Kasumi-1 (cell line): ENCODE measurements at regions not wholly inside any gene's neighbourhood (a gene's known extent, or its start where the extent isn't known, plus 50 kb on each side); places are given as distances from the start of the nearest gene placed in this dataset.
"Not testable (repeated sequence)": the region's sequence is repeated elsewhere in the genome, so short reads cannot be mapped to it uniquely, and the experiment has no call there.

Experiments used
- DNase-seq, 2 experiments: peaks; one replicate each; lab custom pipeline; 2025; lab: John Stamatoyannopoulos, UW

- no peak for DNase-seq
Observed at GRCh38 chr6:68059261-68059660, 575.8 kb upstream of the ADGRB3 start.

GRCh38 chr6:68056596-68056995, 578.5 kb upstream of the ADGRB3 start:
- not testable (repeated sequence) for DNase-seq

- no peak for DNase-seq
Observed at GRCh38 chr6:68054756-68055155, 580.3 kb upstream of the ADGRB3 start.

- no peak for DNase-seq
Observed at GRCh38 chr6:68053805-68054373, 581.2 kb upstream of the ADGRB3 start.

DNA sequence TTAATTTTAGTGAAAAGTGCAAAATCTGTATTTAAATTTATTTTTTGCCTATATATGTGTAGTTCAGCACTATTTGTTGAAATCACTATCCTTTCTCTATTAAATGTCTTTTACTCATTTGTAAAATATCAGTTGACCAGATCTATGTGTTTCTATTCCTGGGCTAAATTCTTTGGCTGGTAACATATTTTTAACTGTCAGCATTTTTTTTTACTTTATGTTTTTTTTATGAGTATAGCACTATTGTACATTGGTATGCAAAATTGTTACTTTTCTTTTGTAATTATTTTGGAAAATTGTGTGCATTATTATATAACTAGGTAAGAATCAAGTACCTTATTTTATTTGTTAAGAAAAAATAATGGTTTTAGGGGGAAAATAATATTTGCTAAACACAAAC, 582.8 kb upstream of the ADGRB3 start:
- DNase-seq, result no peak

- no peak for DNase-seq
Observed at GRCh38 chr6:68049562-68049961, 585.5 kb upstream of the ADGRB3 start.

- no peak for DNase-seq
Observed at GRCh38 chr6:68046756-68047155, 588.3 kb upstream of the ADGRB3 start.

DNA sequence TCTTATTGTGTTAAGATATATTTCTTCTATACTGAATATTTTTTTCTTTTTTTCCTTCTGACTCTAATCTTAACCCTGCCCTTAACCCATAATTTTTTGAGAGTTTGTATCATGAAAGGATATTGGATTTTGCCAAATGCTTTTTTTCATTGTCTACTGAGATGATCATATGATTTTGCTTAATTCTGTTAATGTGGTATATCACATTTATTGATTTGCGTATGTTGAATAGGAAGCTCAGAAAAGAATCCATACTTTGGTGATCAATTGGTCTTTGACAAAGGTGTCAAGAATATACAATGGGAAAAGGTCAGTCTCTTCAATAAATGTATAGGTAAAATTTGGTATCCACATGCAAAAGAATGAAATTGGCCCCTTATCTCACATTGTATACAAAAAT, 588.8 kb upstream of the ADGRB3 start:
- DNase-seq, result no peak

DNA sequence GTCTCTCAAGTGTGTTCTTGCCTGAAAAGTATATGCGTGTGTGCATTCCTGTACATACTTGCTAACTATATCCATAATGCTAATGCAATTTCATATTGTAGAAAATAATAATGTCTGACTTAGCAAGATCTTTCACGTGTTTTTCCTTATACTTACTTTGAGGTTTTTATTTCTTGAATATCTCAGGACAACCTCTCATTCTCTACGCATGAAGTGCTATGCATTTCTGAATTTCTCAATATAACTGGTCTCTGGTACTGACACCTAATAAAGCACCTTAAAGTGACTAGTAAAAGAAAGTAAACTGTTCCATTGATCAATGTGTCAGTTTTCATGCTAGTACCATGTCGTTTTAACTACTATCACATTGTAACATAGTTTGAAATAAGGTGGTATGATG, 589.9 kb upstream of the ADGRB3 start:
- DNase-seq, result no peak

DNA sequence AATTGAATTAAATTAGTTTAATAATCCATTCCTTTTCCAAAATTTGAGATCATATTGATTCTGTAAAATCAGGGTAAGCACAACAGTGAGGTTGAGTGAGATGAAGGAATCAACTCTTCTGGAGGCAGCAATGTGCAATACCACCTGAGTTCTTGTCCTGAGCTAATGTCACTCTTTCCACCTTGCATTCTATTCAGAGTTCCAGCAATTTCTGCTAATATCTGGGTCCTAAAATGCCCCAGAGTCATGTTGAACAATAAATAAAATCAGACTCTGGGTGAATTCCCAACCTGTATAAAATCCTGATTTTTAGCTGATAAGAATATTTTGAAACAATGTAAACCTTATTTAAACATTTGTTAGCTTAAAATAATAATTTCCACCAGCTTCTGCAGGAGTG, 590.8 kb upstream of the ADGRB3 start:
- DNase-seq, result no peak

GRCh38 chr6:68043122-68043398, 592.0 kb upstream of the ADGRB3 start:
- no peak for DNase-seq

DNA sequence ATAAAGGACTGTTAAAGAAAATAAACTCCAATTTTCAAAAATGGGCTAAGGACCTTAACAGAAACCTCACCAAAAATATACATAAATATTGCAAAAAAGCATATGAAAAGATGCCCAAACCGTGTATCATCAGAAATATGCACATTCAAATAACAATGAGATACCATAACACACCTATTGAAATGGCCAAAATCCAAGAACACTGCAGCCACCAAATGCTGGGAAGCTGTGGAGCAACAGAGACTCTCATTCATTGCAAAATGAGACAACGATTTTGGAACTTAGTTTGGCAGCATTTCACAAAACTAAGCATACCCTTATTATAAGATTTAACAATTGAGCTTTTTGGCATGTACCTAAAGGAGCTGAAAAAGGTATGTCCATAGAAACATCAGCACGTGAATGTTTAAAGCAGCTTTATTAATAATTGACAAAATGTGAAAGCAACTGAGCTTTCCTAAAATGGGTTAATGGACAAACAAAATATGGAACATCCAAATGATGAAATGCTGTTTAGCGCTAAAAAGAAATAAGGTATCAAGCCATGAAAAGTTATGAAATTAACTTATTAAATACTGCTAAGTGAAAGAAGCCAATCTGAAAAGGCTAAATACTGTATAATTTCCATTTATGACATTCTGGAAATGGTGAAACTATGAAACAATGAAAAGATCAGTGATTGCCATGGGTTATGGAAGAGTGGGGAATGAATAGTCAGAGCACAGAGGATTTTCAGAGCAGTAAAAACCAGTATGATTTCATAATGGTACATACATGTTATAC, 592.6 kb upstream of the ADGRB3 start:
- no peak for DNase-seq

- DNase-seq, result no peak
Observed at GRCh38 chr6:68040780-68041179, 594.3 kb upstream of the ADGRB3 start.

DNA sequence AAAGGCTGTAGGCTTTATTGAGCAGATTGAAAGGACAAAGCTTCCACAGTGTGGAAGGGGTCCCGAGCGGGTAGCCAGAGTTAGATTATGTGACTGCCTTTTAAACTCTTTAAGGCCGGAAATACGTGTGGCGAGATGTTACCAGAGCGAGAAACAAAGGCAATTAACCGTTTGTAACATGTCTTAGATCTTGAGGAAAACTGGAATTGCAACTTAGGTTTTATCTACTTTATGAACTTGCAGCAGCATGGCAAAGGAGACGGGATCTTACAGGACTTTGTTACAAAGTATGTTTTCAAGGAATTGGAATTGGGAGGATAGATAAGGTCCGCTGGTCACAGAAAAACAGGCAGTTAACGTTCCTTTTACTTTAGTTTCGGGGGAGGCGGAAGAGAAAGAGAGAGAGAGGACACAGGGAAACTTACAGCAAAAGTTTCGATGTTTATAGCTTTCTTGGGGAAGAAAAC, 594.7 kb upstream of the ADGRB3 start:
- no peak for DNase-seq

GRCh38 chr6:68039641-68040311, 595.3 kb upstream of the ADGRB3 start:
- DNase-seq, result no peak

DNA sequence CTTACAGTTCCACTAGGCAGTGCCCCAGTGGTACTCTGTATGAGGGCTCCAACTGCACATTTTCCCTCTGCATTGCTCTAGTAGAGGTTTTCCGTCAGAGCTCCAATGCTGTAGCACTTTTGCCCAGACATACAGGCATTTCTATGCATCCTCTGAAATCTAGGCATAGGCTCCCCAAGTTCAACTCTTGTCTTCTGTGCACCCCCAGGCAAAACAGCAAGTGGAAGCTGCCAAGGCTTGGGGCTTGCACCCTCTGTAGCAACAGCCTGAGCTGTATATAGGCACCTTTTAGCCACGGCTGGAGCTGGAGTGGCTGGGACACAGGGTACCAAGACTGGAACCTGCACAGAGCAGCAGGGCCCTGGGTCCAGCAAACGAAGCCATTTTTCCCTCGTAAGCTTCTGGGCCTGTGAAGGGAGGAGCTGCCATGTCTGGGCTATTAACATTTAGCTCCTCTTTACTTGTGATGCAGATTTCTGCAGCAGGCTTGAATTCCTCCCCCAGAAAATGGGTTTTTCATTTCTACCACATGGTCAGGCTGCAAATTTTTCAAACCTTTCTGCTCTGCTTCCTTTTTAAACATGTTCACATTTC, 596.2 kb upstream of the ADGRB3 start:
- DNase-seq, result no peak

- DNase-seq, result no peak
Observed at GRCh38 chr6:68032217-68032616, 602.9 kb upstream of the ADGRB3 start.

DNA sequence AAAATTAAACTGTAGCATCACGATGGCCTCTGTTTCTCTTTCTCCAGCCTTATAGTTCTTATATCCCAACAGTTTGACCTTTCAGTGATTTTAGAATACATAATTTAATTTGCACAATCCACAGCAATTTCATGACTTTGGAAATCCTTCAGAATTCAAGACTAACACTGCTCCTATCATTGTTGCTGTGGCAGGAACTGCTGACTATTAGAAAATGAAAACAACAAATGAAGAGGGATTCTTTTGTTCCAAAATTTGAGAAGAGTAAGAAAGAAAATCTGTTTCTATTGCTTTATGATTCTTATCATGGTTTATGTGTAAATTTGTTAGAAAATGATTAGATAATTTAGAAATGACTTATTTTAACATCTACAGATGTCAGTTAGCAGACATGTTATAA, 604.0 kb upstream of the ADGRB3 start:
- DNase-seq, result no peak

- DNase-seq, result no peak
Observed at GRCh38 chr6:68026483-68026882, 608.6 kb upstream of the ADGRB3 start.

DNA sequence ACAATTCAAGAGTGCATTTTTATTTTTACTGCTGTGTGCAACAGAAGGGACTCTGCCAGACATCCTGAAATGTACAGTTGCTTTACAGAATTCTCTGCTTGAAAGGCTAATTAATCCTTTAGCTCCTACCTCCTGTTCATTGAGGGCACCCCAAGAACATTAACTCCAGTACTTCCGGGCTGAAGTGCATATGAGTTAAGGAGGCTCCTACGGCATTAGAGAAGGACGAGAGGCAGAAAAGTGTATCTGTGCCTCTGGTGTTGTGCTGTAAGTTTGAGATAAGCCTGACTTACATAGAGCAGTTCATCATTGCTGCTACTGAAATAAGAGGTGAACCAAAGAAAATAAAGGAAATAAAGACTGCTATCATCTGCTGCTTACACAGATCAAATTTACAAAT, 609.3 kb upstream of the ADGRB3 start:
- no peak for DNase-seq

DNA sequence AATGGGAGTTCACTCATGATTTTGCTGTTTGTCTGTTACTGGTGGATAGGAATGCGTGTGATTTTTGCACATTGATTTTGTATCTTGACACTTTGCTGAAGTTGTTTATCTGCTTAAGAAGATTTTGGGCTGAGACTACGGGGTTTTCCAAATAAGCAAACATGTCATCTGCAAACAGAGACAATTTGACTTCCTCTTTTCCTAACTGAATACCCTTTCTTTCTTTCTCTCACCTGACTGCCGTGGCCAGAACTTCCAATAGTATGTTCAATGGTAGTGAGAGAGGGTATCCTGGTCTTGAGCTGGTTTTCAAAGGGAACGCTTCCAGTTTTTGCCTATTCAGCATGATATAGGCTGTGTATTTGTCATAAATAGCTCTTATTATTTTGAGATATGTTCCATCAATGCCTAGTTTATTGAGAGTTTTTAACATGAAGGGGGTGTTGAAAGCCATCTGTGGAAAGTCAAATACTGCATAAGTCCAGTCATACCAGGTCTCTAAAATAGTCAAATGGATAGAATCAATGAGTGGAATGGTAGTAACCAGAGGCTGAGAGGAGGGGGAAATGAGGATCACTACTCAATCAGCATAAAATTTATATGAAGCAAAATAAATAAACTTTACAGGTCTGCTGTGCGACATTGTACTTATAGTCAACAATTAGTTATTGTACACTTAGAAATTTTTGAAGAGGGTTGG, 610.4 kb upstream of the ADGRB3 start:
- no peak for DNase-seq

- not testable (repeated sequence) for DNase-seq
Observed at GRCh38 chr6:68022968-68023367, 612.1 kb upstream of the ADGRB3 start.
